K562 (cell line): ENCODE measurements at regions not wholly inside any gene's neighbourhood (a gene's known extent, or its start where the extent isn't known, plus 50 kb on each side); places are given as distances from the start of the nearest gene placed in this dataset.

Experiments used
- ATAC-seq: fragments of 200-7000 bp; cut with Tn5 transposase; 3 replicates; pipeline ENCODE4 v1.9.1; 2020; ENCODE audit warnings: moderate library complexity
- BruUV-seq: library from RNA; stranded (reverse); fragments of 400-500 nt; replicated peaks from 2 replicates; lab custom pipeline; 2021; lab: Mats Ljungman, UMichigan
- CTCF ChIA-PET: fragments of 300-600 bp; formaldehyde crosslinking; extraction: SDS; loops from one replicate; lab custom pipeline; 2021; ENCODE audit warnings: low intra/inter-chr PET ratio; lab: Yijun Ruan, JAX
- POLR2A ChIA-PET: fragments of 300-600, 350-650 bp; sonication (Branson Sonifier 250); formaldehyde crosslinking; extraction: SDS; loops from one replicate; lab custom pipeline; 2021; ENCODE audit warnings: antibody characterized with exemption, inconsistent platforms; lab: Yijun Ruan, JAX
- DNase-seq, 4 experiments: peaks; one replicate each; pipeline versions ENCODE4 v3.0.0 to v3.0.0-alpha.2; 2011 to 2018; ENCODE audit warnings: low spot score in 3 of 4, mixed read lengths in 3 of 4; ENCODE audit errors: extremely low read depth in 1 of 4
- FAIRE-seq: peaks from 2 replicates; lab custom pipeline; 2011; peaks lifted over from hg19 to GRCh38; lab: Jason Lieb, UNC
- H2AFZ ChIP-seq: 2 replicates; pipeline ENCODE4 v1.6.0; 2011; ENCODE audit warnings: low read depth, low read length, control low read depth, inconsistent platforms
- H3K27ac ChIP-seq: fragments of 200-600 bp; 3 replicates; pipeline ENCODE4 v1.8.0; 2011; ENCODE audit warnings: low read depth, mild to moderate bottlenecking, control low read depth, inconsistent platforms, low read length, moderate library complexity, mixed read lengths; ENCODE audit errors: extremely low read depth
- H3K27me3 ChIP-seq, 2 experiments: fragments of 300-600 bp in 1 of 2; 2 replicates in 1 of 2; 3 replicates in 1 of 2; pipeline versions ENCODE4 v1.6.0 to v1.8.0; 2011; ENCODE audit warnings: inconsistent platforms in 2 of 2, low read length in 2 of 2, mild to moderate bottlenecking in 1 of 2, mixed read lengths in 1 of 2, moderate library complexity in 1 of 2; ENCODE audit not compliant: control insufficient read depth in 2 of 2, insufficient read depth in 2 of 2
- H3K36me3 ChIP-seq: fragments of 300-600 bp; 3 replicates; pipeline ENCODE4 v1.8.0; 2011; ENCODE audit warnings: mild to moderate bottlenecking, low read length, inconsistent platforms; ENCODE audit not compliant: control insufficient read depth, insufficient read depth
- H3K4me1 ChIP-seq, 2 experiments: fragments of 200-600 bp in 1 of 2; replicated peaks in 1 of 2; 2 replicates in 1 of 2; 3 replicates in 1 of 2; pipeline versions ENCODE4 v1.5.1 to v1.8.0; 2011; ENCODE audit warnings: inconsistent platforms in 2 of 2, low read length in 2 of 2, mild to moderate bottlenecking in 1 of 2, mixed read lengths in 1 of 2, moderate library complexity in 1 of 2; ENCODE audit not compliant: control insufficient read depth in 2 of 2, insufficient read depth in 2 of 2
- H3K4me2 ChIP-seq: 2 replicates; pipeline ENCODE4 v1.6.1; 2011; ENCODE audit warnings: low read length, control low read depth, inconsistent platforms, mixed read lengths; ENCODE audit not compliant: insufficient read depth
- H3K4me3 ChIP-seq: fragments of 200-600 bp; sonication (generic), shearing (Covaris generic); 2 replicates; pipeline ENCODE4 v1.5.1; 2016; ENCODE audit warnings: control low read depth, inconsistent platforms
- H3K79me2 ChIP-seq: fragments of 200-600 bp; 3 replicates; pipeline ENCODE4 v1.8.0; 2011; ENCODE audit warnings: low read length, inconsistent platforms; ENCODE audit not compliant: control insufficient read depth, insufficient read depth
- H3K9ac ChIP-seq, 2 experiments: 2 replicates each; pipeline versions ENCODE4 v1.6.0 to v1.6.1; 2011; ENCODE audit warnings: low read depth in 2 of 2, low read length in 2 of 2, control low read depth in 1 of 2, inconsistent platforms in 1 of 2, mild to moderate bottlenecking in 1 of 2, mixed read lengths in 1 of 2; ENCODE audit not compliant: insufficient read depth in 1 of 2
- H3K9me1 ChIP-seq: one replicate; pipeline ENCODE4 v1.6.0; 2011; ENCODE audit warnings: inconsistent platforms, mild to moderate bottlenecking, low read length, moderate library complexity; ENCODE audit not compliant: control insufficient read depth, insufficient read depth
- H3K9me3 ChIP-seq: replicated peaks from 2 replicates; pipeline ENCODE4 v1.5.1; 2011; ENCODE audit warnings: low read depth, low read length, inconsistent platforms; ENCODE audit not compliant: control insufficient read depth, insufficient read depth
- H4K20me1 ChIP-seq: replicated peaks from 2 replicates; pipeline ENCODE4 v1.6.1; 2011; ENCODE audit warnings: low read length, inconsistent platforms, mixed read lengths; ENCODE audit not compliant: control insufficient read depth, insufficient read depth
- CREB3L1 ChIP-seq: fragments of 450-650 bp; IDR thresholded peaks from 2 replicates; pipeline ENCODE4 v1.6.1; 2014; ENCODE audit warnings: low read depth, mild to moderate bottlenecking, moderate library complexity, borderline replicate concordance
- GABPA ChIP-seq: fragments of 200-800 bp; sonication (Bioruptor generic); conservative IDR thresholded peaks from 2 replicates; pipeline ENCODE4 v1.6.1; 2016; ENCODE audit warnings: low read depth, missing genetic modification characterization, missing compliant biosample characterization
- MAFF ChIP-seq: IDR thresholded peaks from 2 replicates; pipeline ENCODE4 v1.6.1; 2012; ENCODE audit warnings: low read length, improper control_type of control experiment
- USF1 ChIP-seq: sonication (generic); formaldehyde crosslinking; IDR thresholded peaks from 2 replicates; pipeline ENCODE4 v1.9.0; 2022; ENCODE audit warnings: mild to moderate bottlenecking, missing genetic modification reagents
- ZNF76 ChIP-seq: fragments of 250-450 bp; sonication (Bioruptor Pico); IDR thresholded peaks from 2 replicates; pipeline ENCODE4 v1.4.0; 2020; ENCODE audit warnings: mild to moderate bottlenecking, moderate library complexity, borderline replicate concordance
- WGBS: fragments of 100-300 bp; shearing (Covaris generic); methylation state at CpG from one replicate; pipeline ENCODE4 v1.1.6; 2016; ENCODE audit warnings: low coverage, mixed read lengths; ENCODE audit not compliant: insufficient coverage; ENCODE audit errors: missing lambda C conversion rate; 5-methylcytosine and 5-hydroxymethylcytosine counted together
- in situ Hi-C: fragments of 300-500 bp; cut with MboI; formaldehyde crosslinking; loops from 4 replicates; pipeline ENCODE4 v1.15.0; 2018; ENCODE audit warnings: inconsistent platforms, mixed read lengths
- intact Hi-C: fragments of 100-400 bp; cut with micrococcal nuclease; formaldehyde crosslinking; loops from 2 replicates; pipeline ENCODE4 v1.14.2; 2022
- TF ChIP-seq, protein P1 (sequence below): sonication (generic); formaldehyde crosslinking; IDR thresholded peaks from 2 replicates; pipeline ENCODE4 v1.8.0; 2022; ENCODE audit warnings: missing genetic modification reagents, mild to moderate bottlenecking, borderline replicate concordance

DNA sequence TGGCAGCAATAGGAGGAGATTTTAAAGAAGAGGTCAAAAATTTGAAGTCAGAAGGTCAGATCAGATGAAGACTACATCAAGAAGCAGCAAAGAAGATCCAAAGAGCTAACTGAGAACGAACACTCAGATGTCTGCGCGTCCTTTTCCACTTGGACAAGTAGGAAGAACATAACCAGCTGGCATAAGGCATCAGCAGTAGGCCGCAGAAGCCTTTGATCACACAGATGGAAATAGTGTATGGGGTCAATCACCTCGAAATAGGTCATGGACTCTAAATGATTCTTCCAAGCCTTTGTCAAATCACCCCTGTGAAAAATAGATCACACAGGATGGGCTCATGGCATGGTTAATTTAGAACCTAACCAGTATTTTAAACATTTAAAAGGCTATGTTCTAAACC, 56.4 kb upstream of the TOM1L1 start:
- intact Hi-C loops (no loop called here), in situ Hi-C loops (no loop called here)
- no peak overlapping the region for H3K4me2 ChIP-seq
- H3K27me3 ChIP-seq = no peaks in the 10 kb centered on the region
- no peak overlapping the region for H3K4me3 ChIP-seq
- H4K20me1 ChIP-seq = no peaks in the 10 kb centered on the region
- H3K9ac ChIP-seq = no peak overlapping the region
- H3K9me3 ChIP-seq = no peaks in the 10 kb centered on the region
- no peaks in the 10 kb centered on the region for H3K36me3 ChIP-seq
- POLR2A ChIA-PET = interaction anchor here (0.5 to 0.6 kb wide), 2 partner anchors 24 to 74 kb away, joined by 3 read pairs; no protein-coding TSS in a partner anchor
- H2AFZ ChIP-seq = no peak overlapping the region
- ATAC-seq = no peak
- BruUV-seq = no TSS peak
- TF ChIP-seq GABPA (no peak), CREB3L1 (no peak), MAFF (no peak), ZNF76 (CRISPR knock-in tag) (no peak), USF1 (no peak)
- TF ChIP-seq, protein P1, sequence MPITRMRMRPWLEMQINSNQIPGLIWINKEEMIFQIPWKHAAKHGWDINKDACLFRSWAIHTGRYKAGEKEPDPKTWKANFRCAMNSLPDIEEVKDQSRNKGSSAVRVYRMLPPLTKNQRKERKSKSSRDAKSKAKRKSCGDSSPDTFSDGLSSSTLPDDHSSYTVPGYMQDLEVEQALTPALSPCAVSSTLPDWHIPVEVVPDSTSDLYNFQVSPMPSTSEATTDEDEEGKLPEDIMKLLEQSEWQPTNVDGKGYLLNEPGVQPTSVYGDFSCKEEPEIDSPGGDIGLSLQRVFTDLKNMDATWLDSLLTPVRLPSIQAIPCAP (CRISPR knock-in tag) = no peak
- peaks cover 0 to 6% of the 10 kb centered on the region in 2 experiments; a peak in 2 of 5 replicates for H3K4me1 ChIP-seq
- no peak for FAIRE-seq
- no peaks in the 10 kb centered on the region for H3K9me1 ChIP-seq
- no peaks in the 10 kb centered on the region for H3K79me2 ChIP-seq
- WGBS = 33% methylated on average over 5 of the region's 5 CpGs
- H3K27ac ChIP-seq = no peak overlapping the region
- CTCF ChIA-PET = no interaction called here
- no peak for DNase-seq
